GM12864 (cell line): ENCODE measurements at regions not wholly inside any gene's neighbourhood (a gene's known extent, or its start where the extent isn't known, plus 50 kb on each side); places are given as distances from the start of the nearest gene placed in this dataset.

Experiments used
- DNase-seq: peaks from one replicate; pipeline ENCODE4 v3.0.0-alpha.2; 2011; ENCODE audit warnings: low read depth
- H3K4me3 ChIP-seq: 2 replicates; pipeline ENCODE4 v1.5.1; 2011; ENCODE audit warnings: mild to moderate bottlenecking, low read depth, low read length, control low read depth
- TF ChIP-seq, protein P1 (sequence below): IDR thresholded peaks from 2 replicates; pipeline ENCODE4 v1.5.1; 2011; ENCODE audit warnings: low read depth, mild to moderate bottlenecking, moderate library complexity, low read length, control low read depth, inconsistent platforms; ENCODE audit errors: missing control alignments

DNA sequence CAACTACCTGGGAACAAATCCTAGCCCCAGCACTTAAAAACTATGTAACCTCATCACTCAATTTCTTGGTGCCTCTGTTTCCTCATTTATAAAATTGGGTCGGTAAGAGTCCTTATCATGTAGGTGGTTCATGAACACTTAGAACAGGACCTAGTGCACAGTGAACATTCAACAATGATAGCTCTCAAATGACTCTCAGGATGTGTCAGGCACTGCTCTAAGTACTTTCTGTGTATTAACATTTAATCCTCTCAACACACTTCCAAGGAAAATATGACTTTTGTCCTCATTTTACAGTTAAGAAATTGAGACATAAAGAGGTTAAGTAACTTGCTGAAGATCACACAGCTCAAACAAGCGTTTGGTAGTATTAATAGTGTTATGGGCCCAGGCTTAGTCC lies 202.1 kb upstream of the KLF4 start:
- TF ChIP-seq, protein P1, sequence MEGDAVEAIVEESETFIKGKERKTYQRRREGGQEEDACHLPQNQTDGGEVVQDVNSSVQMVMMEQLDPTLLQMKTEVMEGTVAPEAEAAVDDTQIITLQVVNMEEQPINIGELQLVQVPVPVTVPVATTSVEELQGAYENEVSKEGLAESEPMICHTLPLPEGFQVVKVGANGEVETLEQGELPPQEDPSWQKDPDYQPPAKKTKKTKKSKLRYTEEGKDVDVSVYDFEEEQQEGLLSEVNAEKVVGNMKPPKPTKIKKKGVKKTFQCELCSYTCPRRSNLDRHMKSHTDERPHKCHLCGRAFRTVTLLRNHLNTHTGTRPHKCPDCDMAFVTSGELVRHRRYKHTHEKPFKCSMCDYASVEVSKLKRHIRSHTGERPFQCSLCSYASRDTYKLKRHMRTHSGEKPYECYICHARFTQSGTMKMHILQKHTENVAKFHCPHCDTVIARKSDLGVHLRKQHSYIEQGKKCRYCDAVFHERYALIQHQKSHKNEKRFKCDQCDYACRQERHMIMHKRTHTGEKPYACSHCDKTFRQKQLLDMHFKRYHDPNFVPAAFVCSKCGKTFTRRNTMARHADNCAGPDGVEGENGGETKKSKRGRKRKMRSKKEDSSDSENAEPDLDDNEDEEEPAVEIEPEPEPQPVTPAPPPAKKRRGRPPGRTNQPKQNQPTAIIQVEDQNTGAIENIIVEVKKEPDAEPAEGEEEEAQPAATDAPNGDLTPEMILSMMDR, result no peak
- DNase-seq, result no peak
- H3K4me3 ChIP-seq, result no peak overlapping the region

DNA sequence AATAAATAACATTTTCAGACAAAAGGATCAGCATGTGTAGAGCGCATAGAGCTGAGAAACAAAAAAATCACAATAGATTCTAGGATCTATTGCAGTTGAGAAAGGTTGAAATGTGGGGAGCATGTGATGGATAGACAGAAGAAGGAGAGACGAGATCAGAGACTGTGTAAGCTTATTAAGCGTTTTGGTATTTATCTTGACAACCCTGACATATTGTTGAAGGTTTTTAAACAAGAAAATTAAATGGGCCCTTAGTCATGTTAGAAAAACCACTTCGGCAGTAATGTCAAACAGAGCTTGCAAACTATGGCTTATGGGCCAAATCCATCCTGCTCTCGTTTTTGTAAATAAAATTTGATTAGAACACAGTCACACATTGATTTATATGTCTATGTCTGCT lies 200.5 kb upstream of the KLF4 start:
- TF ChIP-seq, protein P1, result no peak
- no peak overlapping the region for H3K4me3 ChIP-seq
- no peak for DNase-seq

DNA sequence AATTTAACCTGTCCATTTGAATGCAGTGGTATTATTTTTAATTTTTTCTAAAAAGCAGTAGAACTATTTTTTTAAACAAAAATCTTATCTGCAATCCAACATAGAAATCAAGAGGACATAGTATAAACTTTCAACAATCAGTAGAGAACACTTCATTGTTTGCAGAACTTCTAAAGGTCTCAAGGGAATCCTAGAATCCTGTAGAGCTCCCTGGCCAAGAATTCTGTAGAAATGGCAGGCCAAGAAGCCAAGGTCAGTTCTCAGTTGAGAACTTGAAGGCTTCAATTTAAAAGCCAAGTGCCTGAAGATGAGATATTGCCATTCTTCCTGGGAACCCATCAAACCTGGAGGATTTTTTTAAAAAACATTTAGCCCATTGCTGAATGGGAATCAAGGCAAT lies 199.2 kb upstream of the KLF4 start:
- DNase-seq, result no peak
- H3K4me3 ChIP-seq, result no peak overlapping the region
- TF ChIP-seq, protein P1, result no peak

DNA sequence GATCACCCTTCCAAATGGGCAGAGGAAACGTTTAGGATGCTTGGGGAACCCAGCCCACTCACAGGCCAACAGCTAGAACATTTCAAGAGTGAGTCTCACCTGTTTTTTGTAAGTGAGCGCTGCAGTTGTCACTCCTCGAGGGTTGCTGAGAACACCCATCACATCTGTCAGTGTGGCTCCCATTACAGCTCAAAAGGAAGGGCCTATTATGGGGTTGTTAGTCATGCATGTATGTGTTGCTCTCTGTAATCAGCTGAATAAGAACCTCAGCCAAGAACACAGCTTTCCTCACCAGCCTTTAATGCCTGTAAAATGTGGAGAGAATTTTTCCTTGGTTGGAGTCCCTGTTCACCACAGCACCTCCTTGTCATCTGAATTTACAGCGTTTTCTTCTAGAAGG lies 196.3 kb upstream of the KLF4 start:
- TF ChIP-seq, protein P1, result no peak
- H3K4me3 ChIP-seq, result no peak overlapping the region
- DNase-seq, result no peak

DNA sequence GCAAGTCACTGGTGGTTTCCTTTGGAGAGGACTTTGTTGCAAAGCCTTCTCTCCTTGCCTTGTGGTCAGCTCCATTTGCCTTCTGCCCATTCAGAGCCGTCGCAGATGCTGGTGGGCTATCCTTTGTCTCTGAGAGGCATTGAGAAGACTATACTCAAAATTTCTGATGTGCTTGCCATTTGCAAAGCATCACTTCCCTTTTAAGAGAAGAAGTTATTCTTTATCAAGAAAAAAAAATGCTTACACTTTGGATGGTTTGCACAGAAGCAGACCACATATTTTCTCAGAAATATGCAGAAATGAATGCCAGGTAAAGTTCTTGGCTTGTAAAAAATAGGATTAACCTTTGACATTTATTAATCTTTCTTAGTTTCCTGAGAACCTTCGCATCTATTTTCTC lies 195.8 kb upstream of the KLF4 start:
- TF ChIP-seq, protein P1, result no peak
- no peak overlapping the region for H3K4me3 ChIP-seq
- DNase-seq, result no peak

DNA sequence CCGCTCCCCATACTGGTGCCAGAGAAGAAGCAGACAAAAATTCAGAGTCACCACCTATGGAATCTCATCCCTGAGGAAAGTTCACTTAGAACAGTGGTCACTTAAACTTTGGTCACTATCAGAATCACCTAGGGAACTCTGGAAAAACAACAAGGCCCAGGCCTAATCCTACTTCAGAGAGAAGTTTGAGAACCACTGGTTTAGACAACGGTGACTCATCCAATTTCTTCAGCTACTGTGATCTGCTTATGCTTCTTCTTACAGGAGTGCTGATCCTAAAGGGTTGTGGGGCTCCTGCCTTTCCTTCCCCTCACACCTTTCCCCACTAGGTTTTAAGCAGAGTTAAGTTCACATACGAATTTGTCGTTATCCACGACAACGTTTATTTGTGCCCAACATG lies 194.7 kb upstream of the KLF4 start:
- TF ChIP-seq, protein P1, result no peak
- DNase-seq, result no peak

DNA sequence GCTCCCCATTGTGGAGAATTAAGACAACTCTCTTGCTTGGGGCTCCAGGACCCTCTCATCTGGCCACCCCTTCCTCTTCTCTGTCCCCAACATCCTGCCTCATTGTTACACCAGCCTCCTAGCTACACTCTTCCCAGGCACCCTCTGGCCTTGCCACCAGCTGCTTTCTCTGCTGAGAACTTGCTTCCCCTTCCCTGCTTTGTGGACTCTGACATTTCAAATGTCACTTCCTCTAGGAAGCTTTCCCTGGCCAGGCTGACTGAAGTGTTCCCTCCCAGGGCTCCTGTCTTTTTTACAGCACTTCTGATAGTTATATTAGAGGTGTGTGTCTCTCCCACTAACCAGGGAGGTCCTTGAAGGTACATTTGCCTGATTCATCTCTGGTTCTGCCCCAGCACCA lies 194.0 kb upstream of the KLF4 start:
- TF ChIP-seq, protein P1, result no peak
- DNase-seq, result no peak
- H3K4me3 ChIP-seq, result no peak overlapping the region

More for the DNA sequence above, 194.7 kb upstream of the KLF4 start:
- H3K4me3 ChIP-seq, result no peak overlapping the region
